DND-41 (cell line): ENCODE measurements at regions not wholly inside any gene's neighbourhood (a gene's known extent, or its start where the extent isn't known, plus 50 kb on each side); places are given as distances from the start of the nearest gene placed in this dataset.

Experiments
- CTCF ChIP-seq: IDR thresholded peaks from 2 replicates; pipeline ENCODE4 v1.5.1; 2012; ENCODE audit warnings: borderline replicate concordance, low read length, moderate library complexity, mild to moderate bottlenecking; ENCODE audit not compliant: poor library complexity, severe bottlenecking; ENCODE audit errors: extremely low read depth
- EZH2 ChIP-seq: IDR thresholded peaks from 3 replicates; pipeline ENCODE4 v1.6.1; 2012; ENCODE audit warnings: borderline replicate concordance, low read depth, mild to moderate bottlenecking, moderate library complexity, low read length, inconsistent platforms; ENCODE audit not compliant: severe bottlenecking

- no peak for TF ChIP-seq EZH2
- TF ChIP-seq CTCF, result no peak
These were observed 144.2 kb upstream of the ID2 start for GRCh38 chr2:8537562-8538155.
